Rectal smooth muscle tissue (tissue), 1 donor: ENCODE measurements at regions not wholly inside any gene's neighbourhood (a gene's known extent, or its start where the extent isn't known, plus 50 kb on each side); places are given as distances from the start of the nearest gene placed in this dataset.

Experiments
- H3K27ac ChIP-seq: one replicate; pipeline ENCODE4 v1.7.0; 2013; ENCODE audit warnings: low read depth, low read length, inconsistent platforms
- H3K27me3 ChIP-seq: one replicate; pipeline ENCODE4 v1.7.0; 2013; ENCODE audit warnings: low read length; ENCODE audit not compliant: control insufficient read depth, insufficient read depth
- H3K36me3 ChIP-seq: one replicate; pipeline ENCODE4 v1.7.0; 2013; ENCODE audit warnings: low read length; ENCODE audit not compliant: control insufficient read depth, insufficient read depth
- H3K4me1 ChIP-seq: one replicate; pipeline ENCODE4 v1.7.0; 2013; ENCODE audit warnings: low read length; ENCODE audit not compliant: control insufficient read depth, insufficient read depth
- H3K4me3 ChIP-seq: one replicate; pipeline ENCODE4 v1.7.0; 2013; ENCODE audit warnings: low read length
- H3K9ac ChIP-seq: one replicate; pipeline ENCODE4 v1.7.0; 2013; ENCODE audit warnings: low read length

GRCh38 chr2:53432936-53433335 lies 334.7 kb upstream of the CHAC2 start:
- Histone ChIP-seq H3K36me3 (no peaks in the 10 kb centered on the region), H3K27ac (no peak overlapping the region), H3K4me3 (no peak overlapping the region), H3K9ac (no peak overlapping the region), H3K27me3 (no peaks in the 10 kb centered on the region), H3K4me1 (no peaks in the 10 kb centered on the region)

GRCh38 chr2:53429901-53430300 lies 337.7 kb upstream of the CHAC2 start:
- Histone ChIP-seq H3K4me3 (no peak overlapping the region), H3K9ac (no peak overlapping the region), H3K27me3 (no peaks in the 10 kb centered on the region), H3K4me1 (no peaks in the 10 kb centered on the region), H3K27ac (no peak overlapping the region), H3K36me3 (no peaks in the 10 kb centered on the region)

GRCh38 chr2:53424902-53425301 lies 342.7 kb upstream of the CHAC2 start:
- Histone ChIP-seq H3K27ac (no peak overlapping the region), H3K36me3 (no peaks in the 10 kb centered on the region)

GRCh38 chr2:53423465-53423864 lies 344.1 kb upstream of the CHAC2 start:
- Histone ChIP-seq H3K9ac (no peak overlapping the region), H3K36me3 (no peaks in the 10 kb centered on the region), H3K27ac (no peak overlapping the region), H3K4me1 (no peaks in the 10 kb centered on the region), H3K4me3 (no peak overlapping the region), H3K27me3 (no peaks in the 10 kb centered on the region)

More at GRCh38 chr2:53424902-53425301, 342.7 kb upstream of the CHAC2 start:
- no peak overlapping the region for H3K9ac ChIP-seq
- no peak overlapping the region for H3K4me3 ChIP-seq
- H3K27me3 ChIP-seq, result no peaks in the 10 kb centered on the region
- no peaks in the 10 kb centered on the region for H3K4me1 ChIP-seq

DNA sequence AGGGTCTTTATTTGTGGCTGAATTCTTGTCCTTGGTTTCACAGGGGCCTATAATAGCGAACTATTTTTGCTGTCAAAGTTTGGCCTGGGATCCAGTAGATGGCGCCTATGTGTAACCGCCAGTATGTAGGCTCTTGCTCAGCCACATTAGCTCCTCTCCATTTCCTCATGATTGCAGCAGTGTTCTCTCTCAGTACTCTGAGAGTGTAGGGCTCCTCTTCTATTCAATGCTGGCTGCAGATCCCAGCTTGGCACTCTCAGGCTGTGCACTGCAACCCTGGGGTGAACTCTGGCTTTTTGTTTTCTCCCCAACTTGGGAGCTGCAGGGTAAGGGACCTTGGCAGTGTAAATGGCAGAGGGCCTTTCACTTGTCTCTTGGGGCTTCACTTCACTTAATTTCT lies 344.6 kb upstream of the CHAC2 start:
- Histone ChIP-seq H3K4me1 (no peaks in the 10 kb centered on the region), H3K4me3 (no peak overlapping the region), H3K9ac (no peak overlapping the region), H3K27me3 (no peaks in the 10 kb centered on the region), H3K27ac (no peak overlapping the region), H3K36me3 (no peaks in the 10 kb centered on the region)

DNA sequence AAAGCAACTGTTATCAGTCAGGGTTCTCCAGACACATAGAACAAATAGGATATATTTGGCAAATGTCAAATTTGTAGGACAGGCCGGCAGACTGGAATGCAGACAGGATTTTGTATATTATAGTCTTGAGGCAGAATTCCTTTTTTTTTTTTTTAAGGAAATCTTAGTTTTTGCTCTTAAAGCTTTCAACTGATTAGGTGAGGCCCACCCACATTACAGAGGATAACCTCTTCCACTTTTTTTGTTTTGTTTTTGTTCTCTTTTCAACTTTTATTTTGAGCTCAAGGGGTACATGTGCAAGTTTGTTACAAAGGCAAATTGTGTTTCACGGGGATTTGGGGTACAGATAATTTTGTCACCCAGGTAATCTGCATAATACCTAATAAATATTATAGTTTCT lies 350.2 kb upstream of the CHAC2 start:
- H3K4me1 ChIP-seq, result no peaks in the 10 kb centered on the region
- H3K9ac ChIP-seq, result no peak overlapping the region
- H3K4me3 ChIP-seq, result no peak overlapping the region
- no peaks in the 10 kb centered on the region for H3K36me3 ChIP-seq
- H3K27me3 ChIP-seq, result no peaks in the 10 kb centered on the region
- H3K27ac ChIP-seq, result no peak overlapping the region

GRCh38 chr2:53407363-53408080 lies 360.1 kb upstream of the CHAC2 start:
- Histone ChIP-seq H3K4me1 (no peaks in the 10 kb centered on the region), H3K27ac (no peak overlapping the region), H3K9ac (no peak overlapping the region), H3K4me3 (no peak overlapping the region), H3K36me3 (no peaks in the 10 kb centered on the region), H3K27me3 (no peaks in the 10 kb centered on the region)

GRCh38 chr2:53403792-53404413 lies 363.7 kb upstream of the CHAC2 start:
- H3K4me3 ChIP-seq, result no peak overlapping the region
- H3K36me3 ChIP-seq, result no peaks in the 10 kb centered on the region
- no peaks in the 10 kb centered on the region for H3K4me1 ChIP-seq
- no peak overlapping the region for H3K27ac ChIP-seq
- no peak overlapping the region for H3K9ac ChIP-seq
- no peaks in the 10 kb centered on the region for H3K27me3 ChIP-seq

GRCh38 chr2:53397085-53397484 lies 370.5 kb upstream of the CHAC2 start:
- Histone ChIP-seq H3K27me3 (no peaks in the 10 kb centered on the region), H3K4me1 (no peaks in the 10 kb centered on the region), H3K36me3 (no peaks in the 10 kb centered on the region), H3K9ac (no peak overlapping the region), H3K4me3 (no peak overlapping the region), H3K27ac (no peak overlapping the region)

DNA sequence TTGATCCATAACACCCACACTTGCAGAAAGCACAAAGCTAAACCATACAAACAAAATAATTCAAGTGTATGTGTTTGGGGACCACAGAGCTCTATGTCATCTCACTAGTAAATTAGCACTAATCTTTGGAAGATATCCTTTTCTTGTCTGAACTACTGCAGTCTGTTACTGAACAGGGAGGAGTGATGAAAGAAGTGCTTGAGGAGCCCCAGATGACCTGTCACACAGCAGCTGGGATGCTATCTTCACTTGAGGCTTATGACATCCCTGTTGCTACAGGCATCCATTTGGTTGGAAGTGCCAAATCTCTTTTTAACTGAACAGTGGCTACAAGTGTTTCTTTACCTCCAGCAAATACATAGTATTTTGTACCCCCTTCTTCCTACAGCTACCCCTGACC lies 386.3 kb upstream of the CHAC2 start:
- H3K4me3 ChIP-seq, result no peak overlapping the region
- H3K27ac ChIP-seq, result no peak overlapping the region
- H3K4me1 ChIP-seq, result no peaks in the 10 kb centered on the region
- no peaks in the 10 kb centered on the region for H3K36me3 ChIP-seq
- H3K27me3 ChIP-seq, result no peaks in the 10 kb centered on the region
- no peak overlapping the region for H3K9ac ChIP-seq

DNA sequence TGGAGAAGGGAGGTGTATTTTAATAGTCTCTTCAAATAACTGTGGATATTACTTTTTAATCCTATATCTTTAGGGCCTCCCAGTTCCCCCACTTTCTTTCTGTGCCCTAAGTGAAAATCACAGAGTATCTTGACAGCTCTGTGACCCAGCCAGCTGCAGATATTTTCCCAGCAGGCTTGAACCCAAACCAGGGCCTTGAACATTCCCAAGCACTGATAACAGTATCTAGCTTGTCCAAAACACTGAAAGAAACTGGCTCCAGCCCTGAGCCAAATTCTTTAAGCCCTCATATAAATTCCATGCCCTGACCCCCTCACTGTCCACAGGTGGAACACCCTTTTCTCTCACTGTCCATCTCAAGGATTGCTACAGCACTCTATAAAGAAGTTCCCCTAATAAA lies 388.1 kb upstream of the CHAC2 start:
- Histone ChIP-seq H3K4me1 (no peaks in the 10 kb centered on the region), H3K27me3 (no peaks in the 10 kb centered on the region), H3K9ac (no peak overlapping the region), H3K36me3 (no peaks in the 10 kb centered on the region), H3K27ac (no peak overlapping the region), H3K4me3 (no peak overlapping the region)

- Histone ChIP-seq H3K9ac (no peak overlapping the region), H3K4me1 (no peaks in the 10 kb centered on the region)
Measured at GRCh38 chr2:53378791-53379190, 388.8 kb upstream of the CHAC2 start.

GRCh38 chr2:53373126-53373525 lies 394.5 kb upstream of the CHAC2 start:
- H3K27me3 ChIP-seq, result no peaks in the 10 kb centered on the region
- H3K27ac ChIP-seq, result no peak overlapping the region
- no peaks in the 10 kb centered on the region for H3K36me3 ChIP-seq
- H3K4me1 ChIP-seq, result no peaks in the 10 kb centered on the region
- H3K4me3 ChIP-seq, result no peak overlapping the region
- no peak overlapping the region for H3K9ac ChIP-seq

More at GRCh38 chr2:53378791-53379190, 388.8 kb upstream of the CHAC2 start:
- Histone ChIP-seq H3K4me3 (no peak overlapping the region), H3K36me3 (no peaks in the 10 kb centered on the region), H3K27ac (no peak overlapping the region), H3K27me3 (no peaks in the 10 kb centered on the region)
